Endodermal cell (in vitro differentiated cells): ENCODE measurements at regions not wholly inside any gene's neighbourhood (a gene's known extent, or its start where the extent isn't known, plus 50 kb on each side); places are given as distances from the start of the nearest gene placed in this dataset.
A peak's percentile ranks its signal among the peaks of the same experiment; 100 is the strongest.

Experiments
- DNase-seq: peaks from one replicate; pipeline ENCODE4 v3.0.0-alpha.2; 2017
- H3K27ac ChIP-seq: 2 replicates; pipeline ENCODE4 v1.5.1; 2013; ENCODE audit warnings: mild to moderate bottlenecking, low read depth, low read length, moderate library complexity
- H3K27me3 ChIP-seq: 2 replicates; pipeline ENCODE4 v1.6.1; 2013; ENCODE audit warnings: mild to moderate bottlenecking, low read length, moderate library complexity; ENCODE audit not compliant: insufficient read depth, control insufficient read depth, poor library complexity, severe bottlenecking
- H3K36me3 ChIP-seq: 2 replicates; pipeline ENCODE4 v1.7.0; 2013; ENCODE audit warnings: mild to moderate bottlenecking, low read length, moderate library complexity; ENCODE audit not compliant: control insufficient read depth, insufficient read depth
- H3K4me1 ChIP-seq: one replicate; pipeline ENCODE4 v1.7.0; 2013; ENCODE audit warnings: low read length; ENCODE audit not compliant: control insufficient read depth, insufficient read depth
- H3K4me3 ChIP-seq: 2 replicates; pipeline ENCODE4 v1.5.1; 2013; ENCODE audit warnings: mild to moderate bottlenecking, low read length, moderate library complexity
- H3K9ac ChIP-seq: 2 replicates; pipeline ENCODE4 v1.6.1; 2013; ENCODE audit warnings: mild to moderate bottlenecking, low read length, moderate library complexity; ENCODE audit not compliant: poor library complexity, severe bottlenecking; ENCODE audit errors: extremely low read depth
- H3K9me3 ChIP-seq: 2 replicates; pipeline ENCODE4 v1.6.1; 2013; ENCODE audit warnings: mild to moderate bottlenecking, low read length, moderate library complexity; ENCODE audit not compliant: control insufficient read depth
- H3K27ac Mint-ChIP-seq: 2 replicates; pipeline ENCODE4 v1.8.0; 2020; ENCODE audit warnings: mixed read lengths
- H3K27me3 Mint-ChIP-seq: 2 replicates; pipeline ENCODE4 v1.8.0; 2021; ENCODE audit warnings: mild to moderate bottlenecking, mixed read lengths; ENCODE audit not compliant: insufficient read depth
- H3K36me3 Mint-ChIP-seq: 2 replicates; pipeline ENCODE4 v1.8.0; 2020; ENCODE audit warnings: low read depth, mixed read lengths
- H3K4me1 Mint-ChIP-seq: 2 replicates; pipeline ENCODE4 v1.8.0; 2020; ENCODE audit warnings: mixed read lengths
- H3K4me3 Mint-ChIP-seq: 2 replicates; pipeline ENCODE4 v1.8.0; 2020; ENCODE audit warnings: mild to moderate bottlenecking, moderate library complexity, mixed read lengths
- H3K9me3 Mint-ChIP-seq: 2 replicates; pipeline ENCODE4 v1.8.0; 2020; ENCODE audit warnings: mild to moderate bottlenecking, mixed read lengths
- CTCF ChIP-seq: fragments of 200-600 bp; sonication (generic); conservative IDR thresholded peaks from 2 replicates; pipeline ENCODE4 v1.5.0; 2021; ENCODE audit warnings: antibody characterized with exemption, mild to moderate bottlenecking
- WGBS, 2 experiments: methylation state at CpG; one replicate each; pipeline versions ENCODE4 v1.1.5 to v1.1.7; 2013; ENCODE audit warnings: missing lambda C conversion rate in 2 of 2, mixed read lengths in 1 of 2; ENCODE audit not compliant: insufficient coverage in 1 of 2, insufficient read length in 1 of 2; 5-methylcytosine and 5-hydroxymethylcytosine counted together

- Mint-ChIP-seq H3K4me1 (peaks cover 18% of the 10 kb centered on the region), H3K9me3 (no peaks in the 10 kb centered on the region), H3K4me3 (no peak overlapping the region), H3K36me3 (no peaks in the 10 kb centered on the region), H3K27ac (no peak overlapping the region), H3K27me3 (peaks cover 3% of the 10 kb centered on the region)
- Histone ChIP-seq H3K9ac (no peak overlapping the region), H3K36me3 (no peaks in the 10 kb centered on the region), H3K4me3 (no peak overlapping the region), H3K27ac (no peak overlapping the region), H3K9me3 (no peaks in the 10 kb centered on the region), H3K4me1 (peaks cover 17% of the 10 kb centered on the region), H3K27me3 (no peaks in the 10 kb centered on the region)
- WGBS, 2 experiments: 88 to 98% methylated on average over 6 to 7 of the region's 7 CpGs
- TF ChIP-seq CTCF: no peak
- DNase-seq: no peak
Measured at GRCh38 chr2:234331966-234332365, 164.9 kb downstream of the ARL4C start.

- H3K36me3 Mint-ChIP-seq: no peaks in the 10 kb centered on the region
- peaks cover 3% of the 10 kb centered on the region for H3K27me3 Mint-ChIP-seq
- Histone ChIP-seq H3K27ac (no peak overlapping the region), H3K9ac (no peak overlapping the region), H3K36me3 (no peaks in the 10 kb centered on the region), H3K4me1 (peaks cover 17% of the 10 kb centered on the region), H3K27me3 (no peaks in the 10 kb centered on the region), H3K9me3 (no peaks in the 10 kb centered on the region), H3K4me3 (no peak overlapping the region)
- TF ChIP-seq CTCF: no peak
- no peak for DNase-seq
- H3K4me3 Mint-ChIP-seq: no peak overlapping the region
- WGBS, 2 experiments: 84 to 93% methylated on average over 2 to 5 of the region's 5 CpGs
- peaks cover 18% of the 10 kb centered on the region for H3K4me1 Mint-ChIP-seq
- H3K27ac Mint-ChIP-seq: no peak overlapping the region
- no peaks in the 10 kb centered on the region for H3K9me3 Mint-ChIP-seq
Measured at GRCh38 chr2:234331566-234331965, 165.3 kb downstream of the ARL4C start.

- Histone ChIP-seq H3K9ac (no peak overlapping the region), H3K27ac (no peak overlapping the region), H3K36me3 (no peaks in the 10 kb centered on the region), H3K4me3 (no peak overlapping the region), H3K4me1 (peaks cover 17% of the 10 kb centered on the region), H3K9me3 (no peaks in the 10 kb centered on the region), H3K27me3 (no peaks in the 10 kb centered on the region)
- Mint-ChIP-seq H3K27me3 (peaks cover 3% of the 10 kb centered on the region), H3K9me3 (no peaks in the 10 kb centered on the region), H3K36me3 (no peaks in the 10 kb centered on the region), H3K4me1 (peaks cover 18% of the 10 kb centered on the region), H3K27ac (no peak overlapping the region), H3K4me3 (no peak overlapping the region)
- peak; percentile 67 for DNase-seq
- TF ChIP-seq CTCF: no peak
- 81 to 87% methylated on average over 3 to 5 of the region's 5 CpGs for WGBS, 2 experiments
Measured at GRCh38 chr2:234330902-234331301, 166.0 kb downstream of the ARL4C start.
